Skin of body (tissue), 1 donor: ENCODE measurements at regions not wholly inside any gene's neighbourhood (a gene's known extent, or its start where the extent isn't known, plus 50 kb on each side); places are given as distances from the start of the nearest gene placed in this dataset.
A peak's percentile ranks its signal among the peaks of the same experiment; 100 is the strongest.
"Not testable (repeated sequence)": the region's sequence is repeated elsewhere in the genome, so short reads cannot be mapped to it uniquely, and the experiment has no call there.

Experiments used
- DNase-seq: peaks from one replicate; lab custom pipeline; 2025; lab: John Stamatoyannopoulos, UW

DNA sequence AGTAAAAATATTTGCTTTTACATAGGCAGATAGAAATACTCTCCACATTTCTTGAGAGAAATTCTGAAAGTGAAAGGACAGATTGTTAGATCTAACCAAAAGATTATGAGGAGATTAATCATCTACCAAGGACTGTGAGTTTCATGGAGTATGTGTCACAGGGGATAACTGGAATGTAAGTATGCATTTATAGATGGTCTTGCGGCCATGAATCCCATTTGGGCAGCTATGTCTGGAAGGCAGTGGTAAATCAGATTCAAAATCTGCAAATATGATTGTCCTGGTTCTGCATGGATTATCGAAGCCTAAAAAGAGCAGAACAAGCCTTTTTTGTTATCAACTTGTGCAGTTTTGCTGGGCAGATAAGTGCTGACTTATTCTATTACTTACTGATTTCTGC, 293.8 kb downstream of the RFPL4B start:
- DNase-seq = no peak

DNA sequence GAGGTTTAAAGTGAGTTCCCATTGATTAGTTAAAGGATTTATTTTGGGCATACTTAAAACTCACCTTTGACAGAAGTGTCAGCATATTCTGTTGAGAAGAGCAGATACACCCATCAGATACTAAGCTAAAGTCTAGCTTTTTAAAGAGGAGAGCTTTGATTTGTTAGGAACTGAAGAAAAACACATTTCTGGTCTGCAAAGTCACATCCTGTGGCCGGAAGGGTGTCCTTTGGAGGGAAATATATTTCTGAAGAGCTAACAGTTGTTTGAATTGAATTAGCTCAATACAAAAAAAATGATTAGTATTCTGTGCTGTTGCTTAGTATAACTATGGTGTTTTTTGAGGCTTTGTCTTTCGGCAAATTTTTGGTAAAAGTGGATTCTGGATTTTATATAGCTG, 302.7 kb downstream of the RFPL4B start:
- DNase-seq = no peak

DNA sequence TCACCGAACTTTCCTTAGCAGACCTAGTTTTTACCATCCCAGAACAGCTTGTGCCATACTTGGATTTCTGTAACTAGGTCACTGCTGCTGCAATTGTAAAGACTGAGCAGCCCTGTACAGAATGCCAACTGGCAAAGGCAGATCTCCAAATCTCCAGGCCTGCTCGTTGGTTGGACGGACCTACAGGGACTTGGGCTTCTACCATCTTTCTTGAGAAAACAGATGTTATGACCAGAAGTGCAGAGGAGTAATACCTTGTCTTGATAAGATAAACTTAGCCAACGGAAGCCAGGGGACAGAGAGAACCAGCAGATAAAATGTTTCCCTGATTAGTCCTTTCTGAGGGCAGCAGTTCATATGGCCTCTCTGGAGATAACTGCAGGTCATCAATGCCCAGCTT, 304.1 kb downstream of the RFPL4B start:
- DNase-seq = no peak

DNA sequence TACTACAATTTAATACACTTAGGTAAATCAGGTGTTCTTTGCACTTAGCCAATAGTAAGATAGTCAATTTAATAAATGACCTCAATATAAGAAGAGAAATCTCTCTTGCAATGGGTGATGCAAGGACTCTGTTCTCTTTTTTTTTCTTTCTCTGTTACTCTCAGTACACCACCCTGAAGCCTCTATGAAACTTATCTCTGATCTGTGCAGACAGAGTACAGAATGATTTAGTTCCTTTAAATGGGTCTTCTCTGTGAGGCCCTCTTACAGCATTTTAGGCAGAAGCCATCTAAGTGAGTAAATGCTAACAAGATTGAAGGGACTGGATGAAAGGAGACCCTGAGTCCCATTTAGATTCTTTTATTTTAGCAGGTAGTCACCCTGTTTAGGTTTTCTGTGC, 312.8 kb downstream of the RFPL4B start:
- DNase-seq = no peak

DNA sequence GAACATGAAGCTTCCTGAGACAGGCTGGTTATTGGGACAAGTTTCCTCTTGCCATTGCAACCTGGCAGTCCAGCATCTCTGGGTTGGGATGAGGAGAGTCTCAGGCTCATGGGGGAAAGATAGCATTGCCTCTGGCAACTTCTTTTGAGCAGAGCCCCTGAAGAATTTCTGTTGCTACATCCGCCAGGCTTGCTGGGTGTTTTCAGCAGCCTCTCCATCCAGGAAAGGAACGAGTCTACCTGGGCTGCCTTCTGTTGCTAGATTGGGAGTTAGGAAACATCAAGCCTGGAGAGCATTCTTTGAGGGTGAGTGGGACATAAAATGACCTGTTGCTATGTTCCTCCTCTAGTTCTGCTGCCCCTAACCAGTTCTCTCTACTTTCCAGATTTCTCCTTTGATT, 313.5 kb downstream of the RFPL4B start:
- no peak for DNase-seq

DNA sequence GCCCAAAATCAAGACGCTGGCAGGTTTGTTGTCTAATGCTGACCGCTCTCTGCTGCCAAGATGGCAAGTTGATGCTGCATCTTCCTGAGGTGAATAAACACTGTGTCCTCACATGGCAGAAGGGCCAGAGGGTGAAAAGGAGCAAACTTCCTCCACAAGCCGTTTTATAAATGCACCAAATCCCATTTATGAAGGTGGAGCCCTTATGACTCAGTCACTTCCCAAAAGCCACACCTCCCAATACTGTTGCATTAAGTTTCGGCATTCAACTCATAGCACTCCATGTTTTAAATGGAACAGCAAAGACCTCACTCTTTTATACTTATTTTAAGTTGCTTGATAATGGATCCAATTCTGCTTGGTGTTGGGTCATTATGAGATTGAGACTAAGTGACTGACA, 316.6 kb downstream of the RFPL4B start:
- no peak for DNase-seq

DNA sequence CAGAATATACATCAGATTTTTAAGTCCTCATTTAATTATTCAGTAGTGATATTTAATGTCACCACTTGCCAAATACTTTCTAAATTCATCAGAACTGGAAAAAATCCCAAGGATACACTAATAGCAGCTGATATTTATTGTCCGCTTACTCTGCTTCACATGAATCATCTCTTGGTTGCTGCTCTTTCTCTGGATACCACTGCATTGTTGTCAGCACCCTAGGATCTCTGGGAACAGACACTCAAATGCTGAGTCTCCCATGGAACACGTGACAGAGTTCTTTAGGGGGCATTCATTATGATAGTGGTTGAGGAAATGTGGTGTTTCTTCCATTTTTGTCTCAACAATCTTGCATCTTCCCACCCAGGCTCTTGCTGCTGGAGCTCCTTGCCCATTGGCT, 318.0 kb downstream of the RFPL4B start:
- peak; percentile 30 for DNase-seq

DNA sequence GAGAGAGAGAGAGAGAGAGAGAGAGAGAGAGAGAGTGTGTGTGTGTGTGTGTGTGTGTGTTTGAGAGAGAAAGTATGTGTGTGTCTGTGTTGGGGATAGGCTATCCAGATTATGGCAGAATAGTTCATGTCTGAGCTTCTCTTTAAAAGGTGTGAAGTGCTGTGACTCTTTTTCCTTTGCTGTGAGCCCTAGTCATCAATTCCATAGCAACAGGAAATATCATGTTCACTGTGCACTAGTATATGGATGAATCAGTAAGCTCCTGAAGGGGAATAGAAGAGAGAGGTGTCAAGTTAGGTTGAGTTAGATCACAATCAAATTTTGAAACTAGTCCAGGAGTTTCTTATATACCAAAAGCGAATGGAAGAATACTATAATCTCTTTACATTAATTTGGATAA, 318.7 kb downstream of the RFPL4B start:
- no peak for DNase-seq

DNA sequence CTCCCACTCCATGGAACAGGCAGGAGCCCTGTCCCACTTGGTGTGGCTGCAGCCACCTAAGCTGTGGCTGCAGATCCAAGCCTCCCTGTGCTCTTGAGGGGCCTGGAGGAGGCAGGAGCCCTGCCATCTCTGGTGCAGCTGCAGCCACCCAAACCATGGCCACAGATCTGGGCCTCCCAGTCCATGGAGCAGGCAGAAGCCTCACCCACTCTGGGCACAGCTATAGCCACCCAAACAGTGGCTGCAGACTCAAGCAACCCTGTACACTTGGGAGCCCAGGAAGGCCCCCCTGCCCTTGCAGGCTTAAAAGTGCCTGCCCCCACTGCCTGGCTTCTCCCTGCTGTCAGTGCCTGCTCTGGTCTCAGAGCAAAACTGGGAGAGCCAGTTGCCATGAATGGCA, 320.3 kb downstream of the RFPL4B start:
- no peak for DNase-seq

DNA sequence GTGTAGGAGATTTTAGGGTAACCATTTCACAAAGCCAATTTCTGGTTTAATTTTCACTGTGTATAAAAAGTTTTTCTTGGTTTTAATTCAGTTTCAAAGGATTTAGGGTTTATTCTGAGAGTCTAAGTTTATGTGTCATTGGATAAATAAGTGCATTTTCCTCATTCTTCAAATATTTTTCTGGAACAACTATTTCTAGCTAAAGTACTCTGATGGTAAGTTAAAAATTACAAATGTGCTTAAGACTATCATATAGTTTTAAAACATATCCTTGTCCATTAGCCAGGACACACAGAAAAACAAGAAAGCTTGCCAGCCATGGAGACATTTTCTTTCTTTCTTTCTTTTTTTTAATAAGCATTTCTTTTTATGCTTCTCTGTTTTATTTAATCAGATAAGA, 333.0 kb downstream of the RFPL4B start:
- no peak for DNase-seq

DNA sequence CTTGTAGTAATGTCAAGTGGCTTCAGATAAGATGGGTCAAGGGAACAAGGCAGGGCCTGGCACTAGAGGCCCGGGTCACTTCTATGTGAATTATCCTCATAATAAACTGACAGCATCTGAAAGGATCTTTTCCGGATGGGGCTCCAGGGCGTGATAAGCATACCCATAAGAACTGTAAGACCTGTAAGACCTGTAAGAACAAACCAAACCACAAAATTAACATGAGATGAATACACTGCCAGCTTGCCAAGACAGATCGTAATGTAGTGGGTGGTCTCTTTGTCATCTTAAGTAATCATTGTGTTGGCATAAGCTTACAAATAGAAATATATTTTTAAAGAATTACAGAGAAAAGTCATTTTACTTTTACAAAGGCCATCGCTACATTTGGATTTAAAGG, 334.9 kb downstream of the RFPL4B start:
- no peak for DNase-seq

DNA sequence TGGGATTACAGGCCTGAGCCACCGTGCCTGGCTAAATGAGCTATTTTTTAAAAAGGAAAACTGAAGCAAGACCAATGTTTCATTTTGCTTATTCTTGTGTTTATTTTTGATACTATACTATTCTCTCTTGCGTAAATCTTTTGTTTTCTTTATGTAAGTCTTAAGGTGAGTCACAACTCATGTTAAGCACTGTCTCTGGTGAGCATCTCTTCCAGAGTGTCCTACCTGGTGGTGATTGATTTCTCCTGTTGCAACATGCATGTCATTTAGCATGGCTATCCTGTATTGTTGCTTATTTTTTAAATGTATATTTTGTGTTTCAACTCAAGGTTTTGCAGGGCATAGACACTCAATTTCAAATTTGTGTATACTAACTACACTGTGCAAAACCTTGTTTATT, 336.0 kb downstream of the RFPL4B start:
- DNase-seq = no peak

DNA sequence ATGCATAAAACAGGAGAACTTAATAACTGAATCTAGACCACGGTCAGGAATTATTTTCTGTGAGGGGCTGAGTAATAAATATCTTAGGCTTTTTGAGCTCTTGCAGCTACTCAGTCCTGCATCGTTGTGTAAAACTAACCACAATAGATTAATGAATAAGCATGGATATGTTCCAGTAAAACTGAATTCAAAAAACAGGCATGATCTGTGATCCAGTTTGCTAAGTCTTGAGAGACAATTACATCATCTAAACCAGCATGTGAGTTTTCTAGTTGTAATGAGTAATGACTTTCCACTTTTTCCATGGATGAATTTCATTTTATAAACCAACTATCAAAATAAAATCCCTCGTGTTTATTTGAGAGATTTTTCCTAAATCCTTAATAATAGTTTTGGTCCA, 336.8 kb downstream of the RFPL4B start:
- peak; percentile 87 for DNase-seq

DNA sequence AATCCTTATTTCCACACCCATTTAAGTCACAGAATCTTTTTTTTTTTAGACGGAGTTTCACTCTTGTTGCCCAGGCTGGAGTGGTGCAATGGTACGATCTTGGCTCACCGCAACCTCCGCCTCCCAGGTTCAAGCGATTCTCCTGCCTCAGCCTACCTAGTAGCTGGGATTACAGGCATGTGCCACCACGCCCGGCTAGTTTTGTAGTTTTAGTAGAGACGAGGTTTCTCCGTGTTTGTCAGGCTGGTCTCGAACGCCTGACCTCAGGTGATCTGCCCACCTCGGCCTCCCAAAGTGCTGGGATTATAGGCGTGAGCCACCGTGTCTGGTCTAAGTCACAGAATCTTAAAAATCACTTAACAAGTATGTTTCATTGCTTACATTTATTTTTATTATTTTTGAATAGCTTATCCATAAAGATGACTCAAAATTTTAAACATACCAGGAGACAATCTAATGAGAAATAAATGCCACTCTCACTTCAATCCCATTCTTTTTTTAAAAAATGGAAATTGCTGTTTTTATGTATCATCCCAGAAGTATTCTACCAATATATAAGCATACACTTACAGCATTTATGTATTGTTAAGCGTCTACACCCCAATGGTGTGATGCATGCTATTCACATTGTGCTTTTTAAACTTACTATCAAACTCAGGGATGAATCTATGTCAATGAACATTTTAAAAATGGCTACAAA, 338.5 kb downstream of the RFPL4B start:
- DNase-seq = not testable (repeated sequence)

DNA sequence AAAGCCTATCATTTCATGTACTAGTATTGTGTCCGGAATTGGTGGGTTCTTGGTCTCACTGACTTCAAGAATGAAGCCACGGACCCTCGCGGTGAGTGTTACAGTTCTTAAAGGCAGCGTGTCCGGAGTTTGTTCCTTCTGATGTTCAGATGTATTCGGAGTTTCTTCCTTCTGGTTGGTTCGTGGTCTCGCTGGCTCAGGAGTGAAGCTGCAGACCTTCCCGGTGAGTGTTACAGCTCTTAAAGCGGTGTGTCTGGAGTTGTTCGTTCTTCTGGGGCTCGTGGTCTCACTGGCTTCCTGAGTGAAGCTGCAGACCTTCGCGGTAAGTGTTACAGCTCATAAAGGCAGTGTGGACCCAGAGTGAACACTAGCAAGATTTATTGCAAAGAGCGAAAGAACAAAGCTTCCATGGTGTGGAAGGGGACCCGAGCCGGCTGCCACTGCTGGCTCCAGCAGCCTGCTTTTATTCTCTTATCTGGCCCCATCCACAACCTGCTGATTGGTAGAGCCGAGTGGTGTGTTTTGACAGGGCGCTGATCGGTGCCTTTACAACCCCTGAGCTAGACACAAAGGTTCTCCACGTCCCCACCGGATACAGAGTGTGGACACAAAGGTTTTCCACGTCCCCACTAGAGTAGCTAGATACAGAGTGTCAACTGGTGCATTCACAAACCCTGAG, 341.5 kb downstream of the RFPL4B start:
- not testable (repeated sequence) for DNase-seq

DNA sequence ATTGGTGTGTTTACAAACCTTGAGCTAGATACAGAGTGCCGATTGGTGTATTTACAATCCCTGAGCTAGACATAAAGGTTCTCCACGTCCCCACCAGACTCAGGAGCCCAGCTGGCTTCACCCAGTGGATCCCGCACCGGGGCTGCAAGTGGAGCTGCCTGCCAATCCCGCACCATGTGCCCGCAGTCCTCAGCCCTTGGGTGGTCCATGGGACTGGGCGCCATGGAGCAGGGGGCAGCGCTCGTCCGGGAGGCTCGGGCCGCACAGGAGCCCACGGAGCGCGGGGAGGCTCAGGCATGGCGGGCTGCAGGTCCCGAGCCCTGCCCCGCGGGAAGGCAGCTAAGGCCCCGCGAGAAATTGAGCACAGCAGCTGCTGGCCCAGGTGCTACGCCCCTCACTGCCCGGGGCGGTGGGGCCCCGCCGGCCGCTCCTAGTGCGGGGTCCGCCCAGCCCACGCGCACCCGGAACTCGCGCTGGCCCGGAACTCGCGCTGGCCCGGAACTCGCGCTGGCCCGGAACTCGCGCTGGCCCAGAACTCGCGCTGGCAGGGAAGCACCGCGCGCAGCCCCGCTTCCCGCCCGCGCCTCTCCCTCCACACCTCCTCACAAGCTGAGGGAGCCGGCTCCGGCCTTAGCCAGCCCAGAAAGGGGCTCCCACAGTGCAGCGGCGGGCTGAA, 342.2 kb downstream of the RFPL4B start:
- not testable (repeated sequence) for DNase-seq

DNA sequence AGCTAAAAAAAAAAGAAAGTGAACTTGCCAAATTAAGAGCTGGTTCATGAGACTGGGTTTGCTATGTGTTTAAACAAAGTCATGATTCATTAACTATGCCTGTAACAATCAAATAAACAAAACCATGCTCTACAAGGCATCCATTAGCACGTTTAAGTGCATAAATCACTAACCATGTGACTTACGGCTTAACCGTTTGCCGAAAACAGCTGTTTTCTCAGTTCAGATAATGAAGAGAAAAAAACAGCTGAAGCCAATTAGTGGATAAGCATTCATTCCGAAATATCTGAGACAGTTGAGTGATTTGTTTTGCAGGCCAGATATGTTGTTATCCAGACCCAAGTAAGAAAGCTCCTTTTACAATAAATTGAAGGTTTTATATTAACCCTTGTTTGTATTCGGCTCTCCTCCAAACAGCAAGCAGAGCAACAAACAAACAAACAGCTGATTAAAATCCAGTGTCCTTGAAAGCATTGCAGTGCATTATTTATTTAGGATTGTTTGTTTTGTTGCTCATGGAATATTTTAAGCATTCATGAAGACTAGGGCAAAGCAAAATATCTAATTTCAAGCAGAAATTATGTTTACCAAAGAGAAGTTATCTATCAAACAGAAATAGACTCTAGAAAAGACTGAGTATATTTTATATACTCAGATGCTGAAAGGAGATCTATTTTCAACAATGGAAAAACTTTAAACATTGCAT, 343.5 kb downstream of the RFPL4B start:
- DNase-seq = peak; percentile 94

DNA sequence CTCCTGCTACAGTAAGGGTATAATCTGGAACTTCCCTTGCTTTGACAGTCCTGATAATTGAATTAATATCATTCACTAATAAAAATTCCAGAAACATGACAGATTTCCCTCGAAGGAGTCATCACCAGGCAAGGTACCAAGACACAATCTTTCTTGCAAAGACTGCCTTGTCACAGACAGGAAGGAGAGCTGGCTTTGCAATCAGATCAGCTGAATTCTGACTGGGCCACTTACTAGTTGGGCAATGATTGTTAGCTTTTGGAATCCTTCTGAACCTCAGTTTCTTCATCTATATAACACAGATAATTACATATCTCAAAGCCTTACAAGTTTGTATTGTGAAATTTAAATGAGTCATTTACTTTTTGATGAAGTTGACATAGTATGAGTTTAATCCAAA, 344.2 kb downstream of the RFPL4B start:
- DNase-seq = peak; percentile 85

DNA sequence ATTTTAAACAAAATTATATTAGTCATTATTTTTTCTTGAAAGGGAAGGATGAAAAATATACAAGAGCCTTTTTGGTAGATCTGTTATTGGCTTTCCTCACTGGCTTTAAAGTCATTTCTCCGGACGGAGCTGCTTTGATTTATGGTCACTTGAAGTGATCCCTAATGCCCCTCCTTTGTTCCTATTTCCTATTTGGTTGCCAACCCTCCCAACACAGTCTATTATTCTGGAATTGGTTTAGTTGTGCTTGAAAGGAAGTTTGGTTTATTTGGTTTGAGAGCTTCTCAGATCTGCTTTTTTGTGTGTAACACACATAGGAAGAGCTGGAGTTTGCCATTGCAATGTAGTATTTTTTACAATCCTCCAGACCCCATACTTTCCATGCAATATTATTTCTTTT, 347.9 kb downstream of the RFPL4B start:
- no peak for DNase-seq

DNA sequence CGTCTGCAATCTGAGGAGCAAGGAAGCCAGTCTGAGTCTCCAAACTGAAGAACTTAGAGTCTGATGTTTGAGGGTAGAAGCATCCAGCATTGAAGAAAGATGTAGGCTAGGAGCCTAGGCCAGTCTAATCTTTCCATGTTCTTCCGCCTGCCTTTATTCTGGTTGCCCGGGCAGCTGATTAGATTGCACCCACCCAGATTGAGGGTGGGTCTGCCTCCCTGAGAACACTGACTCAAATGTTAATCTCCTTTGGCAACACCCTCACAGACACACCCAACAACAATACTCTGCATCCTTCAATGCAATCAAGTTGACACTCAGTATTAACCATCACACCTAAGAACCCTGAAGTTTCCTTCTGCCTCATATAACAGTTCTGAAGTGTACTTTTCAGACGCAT, 350.1 kb downstream of the RFPL4B start:
- no peak for DNase-seq

DNA sequence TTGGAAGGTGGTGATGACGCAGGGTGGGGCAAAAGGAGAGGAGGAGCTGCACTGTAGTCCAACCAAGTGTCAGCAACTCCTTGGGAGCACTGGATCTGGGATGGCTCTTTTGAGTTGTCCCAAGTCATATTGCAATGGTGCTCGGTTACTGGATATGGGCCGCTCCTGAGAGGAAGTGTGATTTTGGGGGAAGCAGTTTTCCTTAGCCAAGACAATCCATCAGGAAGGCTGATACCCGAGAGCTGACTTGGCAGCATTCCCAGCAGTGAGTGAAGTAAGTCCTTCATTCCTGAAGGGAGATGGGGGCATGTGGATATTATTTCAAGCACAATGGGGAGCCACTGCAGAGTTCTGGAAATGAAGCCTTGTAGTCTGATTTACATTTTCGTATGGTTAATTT, 354.1 kb downstream of the RFPL4B start:
- DNase-seq = no peak

DNA sequence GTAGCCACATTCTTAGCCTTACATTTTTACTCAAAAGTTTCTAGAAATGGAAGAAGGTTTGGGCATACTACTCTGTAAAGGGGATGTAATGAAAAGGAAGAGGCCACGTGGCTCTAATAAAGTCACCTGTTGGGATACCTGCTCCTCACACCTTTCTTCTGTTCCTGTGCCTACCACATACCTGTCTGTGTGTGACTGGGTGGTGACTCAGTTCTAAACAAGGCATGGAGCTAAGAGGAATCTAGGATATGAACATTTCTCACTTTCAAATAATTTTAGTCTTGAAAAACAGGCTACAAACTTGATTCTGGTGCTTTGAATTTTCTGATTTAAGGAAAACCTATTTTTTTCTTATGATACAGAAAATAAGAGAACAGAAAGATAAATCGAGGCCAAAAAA, 363.6 kb downstream of the RFPL4B start:
- DNase-seq = no peak
